Tibial artery (tissue), 4 donors: ENCODE measurements at regions not wholly inside any gene's neighbourhood (a gene's known extent, or its start where the extent isn't known, plus 50 kb on each side); places are given as distances from the start of the nearest gene placed in this dataset.

Source experiments
- DNase-seq, 2 donors: peaks; one replicate each; pipeline ENCODE4 v3.0.0-alpha.2; 2019
- H3K27ac ChIP-seq, 2 donors: fragments of 200-600 bp; sonication (generic) in 1 of 2; 1 replicate in 1 of 2; 2 replicates in 1 of 2; pipeline ENCODE4 v1.5.1; 2018 to 2019; ENCODE audit warnings: mild to moderate bottlenecking in 1 of 2
- H3K27me3 ChIP-seq, 2 donors: fragments of 200-600 bp; sonication (generic) in 1 of 2; one replicate each; pipeline versions ENCODE4 v1.5.1 to v1.6.0; 2016 to 2019
- H3K36me3 ChIP-seq, 3 donors: fragments of 200-600 bp; sonication (generic) in 2 of 3; one replicate each; pipeline ENCODE4 v1.5.1; 2016 to 2019; ENCODE audit warnings: mild to moderate bottlenecking in 2 of 3
- H3K4me1 ChIP-seq, 4 donors: fragments of 200-600 bp; sonication (generic) in 2 of 4; 1 replicate in 3 of 4; 2 replicates in 1 of 4; pipeline ENCODE4 v1.5.1; 2016 to 2019
- H3K4me3 ChIP-seq, 2 donors: fragments of 200-600 bp; sonication (generic) in 1 of 2; 1 replicate in 1 of 2; 2 replicates in 1 of 2; pipeline ENCODE4 v1.5.1; 2018 to 2019; ENCODE audit warnings: mild to moderate bottlenecking in 2 of 2
- H3K9me3 ChIP-seq, 3 donors: fragments of 200-600 bp; sonication (generic) in 1 of 3; one replicate each; pipeline ENCODE4 v1.5.1; 2016 to 2019
- intact Hi-C: fragments of 100-400 bp; cut with DNase I; formaldehyde crosslinking; loops from one replicate; pipeline ENCODE4 v1.15.0; 2023; ENCODE audit warnings: low total_unique reads
- TF ChIP-seq, protein P1 (sequence below), 2 experiments: fragments of 200-600 bp in 1 of 2; fragments of 450-650 bp in 1 of 2; IDR thresholded peaks; one replicate each; pipeline ENCODE4 v1.5.1; 2017 to 2019; ENCODE audit warnings: antibody characterized with exemption in 2 of 2, mild to moderate bottlenecking in 1 of 2, moderate library complexity in 1 of 2

DNA sequence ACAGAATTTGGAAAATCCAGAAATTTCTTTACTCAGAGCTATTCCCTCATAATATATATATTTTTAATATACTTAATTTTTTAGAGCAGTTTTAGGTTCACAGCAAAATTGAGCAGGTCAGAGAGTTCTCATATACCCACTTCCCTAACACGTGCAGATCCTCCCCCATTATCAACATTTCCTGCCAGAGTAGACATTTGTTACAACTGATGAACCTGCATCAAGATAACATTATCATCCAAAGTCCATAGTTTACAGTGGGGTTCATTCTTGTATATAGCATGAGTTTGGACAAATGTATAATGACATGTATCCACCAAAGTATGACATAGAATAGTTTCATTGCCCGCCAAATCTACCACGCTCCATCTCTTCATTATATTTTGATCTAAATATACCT, 170.0 kb downstream of the PTEN start:
- peaks cover 0 to 3% (median 0%) of the 10 kb centered on the region in 4 donors for H3K4me1 ChIP-seq
- intact Hi-C loops = no loop called here
- H3K4me3 ChIP-seq = no peak overlapping the region
- H3K27me3 ChIP-seq = no peaks in the 10 kb centered on the region
- no peak for DNase-seq
- no peak overlapping the region for H3K27ac ChIP-seq
- no peaks in the 10 kb centered on the region for H3K9me3 ChIP-seq
- no peaks in the 10 kb centered on the region for H3K36me3 ChIP-seq
- TF ChIP-seq, protein P1, sequence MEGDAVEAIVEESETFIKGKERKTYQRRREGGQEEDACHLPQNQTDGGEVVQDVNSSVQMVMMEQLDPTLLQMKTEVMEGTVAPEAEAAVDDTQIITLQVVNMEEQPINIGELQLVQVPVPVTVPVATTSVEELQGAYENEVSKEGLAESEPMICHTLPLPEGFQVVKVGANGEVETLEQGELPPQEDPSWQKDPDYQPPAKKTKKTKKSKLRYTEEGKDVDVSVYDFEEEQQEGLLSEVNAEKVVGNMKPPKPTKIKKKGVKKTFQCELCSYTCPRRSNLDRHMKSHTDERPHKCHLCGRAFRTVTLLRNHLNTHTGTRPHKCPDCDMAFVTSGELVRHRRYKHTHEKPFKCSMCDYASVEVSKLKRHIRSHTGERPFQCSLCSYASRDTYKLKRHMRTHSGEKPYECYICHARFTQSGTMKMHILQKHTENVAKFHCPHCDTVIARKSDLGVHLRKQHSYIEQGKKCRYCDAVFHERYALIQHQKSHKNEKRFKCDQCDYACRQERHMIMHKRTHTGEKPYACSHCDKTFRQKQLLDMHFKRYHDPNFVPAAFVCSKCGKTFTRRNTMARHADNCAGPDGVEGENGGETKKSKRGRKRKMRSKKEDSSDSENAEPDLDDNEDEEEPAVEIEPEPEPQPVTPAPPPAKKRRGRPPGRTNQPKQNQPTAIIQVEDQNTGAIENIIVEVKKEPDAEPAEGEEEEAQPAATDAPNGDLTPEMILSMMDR (IDR thresholded peaks at IDR 0.05) = no peak

DNA sequence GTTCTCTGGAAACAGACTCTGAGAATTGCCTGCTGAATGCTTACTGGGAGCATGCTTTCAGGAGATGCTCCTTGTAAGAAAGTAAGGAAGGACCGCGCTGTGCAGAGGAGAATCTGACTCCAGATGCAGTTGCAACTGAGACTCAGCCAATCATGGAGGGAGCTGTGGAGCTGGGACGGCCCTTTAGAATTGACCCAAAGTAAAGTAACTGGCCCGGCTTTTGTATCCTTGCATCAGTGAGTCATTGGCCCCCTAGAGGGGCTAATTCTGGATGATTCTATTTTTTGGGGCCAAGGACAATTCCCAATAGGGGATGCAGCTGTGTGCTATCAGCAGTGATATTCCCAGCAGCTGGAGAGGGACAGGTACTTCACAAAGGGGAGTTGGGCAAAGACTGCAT, 170.4 kb downstream of the PTEN start:
- Histone ChIP-seq H3K4me1 (peaks cover 0 to 5% (median 0%) of the 10 kb centered on the region in 4 donors), H3K4me3 (no peak overlapping the region), H3K36me3 (no peaks in the 10 kb centered on the region), H3K9me3 (no peaks in the 10 kb centered on the region), H3K27me3 (no peaks in the 10 kb centered on the region), H3K27ac (no peak overlapping the region)
- no peak for DNase-seq
- TF ChIP-seq, protein P1 (IDR thresholded peaks at IDR 0.05) = no peak
- intact Hi-C loops = no loop called here

DNA sequence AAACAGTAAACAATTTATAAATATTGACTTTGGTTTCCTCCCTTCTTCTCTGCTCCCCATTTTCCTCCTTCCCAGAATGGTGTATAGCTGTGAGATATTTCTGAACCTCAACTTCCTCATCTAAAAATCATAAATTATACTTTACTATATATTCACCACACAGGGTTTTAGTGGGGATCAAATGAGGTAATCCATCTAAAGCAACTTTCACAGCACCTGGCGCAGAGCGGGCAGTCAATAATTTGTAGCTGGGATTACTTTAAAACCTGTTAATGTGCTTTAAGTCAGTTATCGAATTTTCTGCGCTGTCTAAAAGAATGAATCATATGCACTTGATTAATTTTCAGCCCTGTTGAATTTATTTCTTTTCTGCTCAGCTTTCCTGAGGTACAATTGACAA, 172.7 kb downstream of the PTEN start:
- no peaks in the 10 kb centered on the region for H3K27me3 ChIP-seq
- no peak for DNase-seq
- no peaks in the 10 kb centered on the region for H3K36me3 ChIP-seq
- H3K27ac ChIP-seq = no peak overlapping the region
- intact Hi-C loops = no loop called here
- no peak overlapping the region for H3K4me3 ChIP-seq
- H3K9me3 ChIP-seq = no peaks in the 10 kb centered on the region
- H3K4me1 ChIP-seq = peaks cover 0 to 29% (median 10%) of the 10 kb centered on the region in 4 donors
- TF ChIP-seq, protein P1 (IDR thresholded peaks at IDR 0.05) = no peak

DNA sequence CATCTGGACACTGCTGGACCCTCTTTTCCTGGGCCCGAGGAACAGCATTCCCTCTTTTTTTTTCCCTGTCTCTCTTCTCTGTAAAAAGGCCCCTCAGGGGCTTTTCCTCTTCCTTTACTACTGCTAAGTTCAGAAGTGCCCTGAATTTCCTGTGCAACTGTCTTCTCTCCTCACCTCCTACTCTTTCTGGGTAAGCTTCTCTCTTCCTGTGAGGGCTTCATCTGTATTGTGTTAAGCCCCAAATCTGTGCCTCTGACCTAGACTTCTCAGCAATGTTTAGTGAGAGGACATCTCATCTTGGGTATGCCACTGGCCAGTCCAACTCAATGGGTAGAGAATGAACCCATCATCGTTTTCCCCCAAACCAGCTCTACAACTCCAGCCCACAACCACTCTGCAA, 174.2 kb downstream of the PTEN start:
- H3K4me3 ChIP-seq = no peak overlapping the region
- no peak for DNase-seq
- H3K4me1 ChIP-seq = peaks cover 0 to 44% (median 22%) of the 10 kb centered on the region in 4 donors
- no peaks in the 10 kb centered on the region for H3K36me3 ChIP-seq
- intact Hi-C loops = no loop called here
- no peak overlapping the region for H3K27ac ChIP-seq
- TF ChIP-seq, protein P1 (IDR thresholded peaks at IDR 0.05) = no peak
- no peaks in the 10 kb centered on the region for H3K9me3 ChIP-seq
- H3K27me3 ChIP-seq = no peaks in the 10 kb centered on the region

DNA sequence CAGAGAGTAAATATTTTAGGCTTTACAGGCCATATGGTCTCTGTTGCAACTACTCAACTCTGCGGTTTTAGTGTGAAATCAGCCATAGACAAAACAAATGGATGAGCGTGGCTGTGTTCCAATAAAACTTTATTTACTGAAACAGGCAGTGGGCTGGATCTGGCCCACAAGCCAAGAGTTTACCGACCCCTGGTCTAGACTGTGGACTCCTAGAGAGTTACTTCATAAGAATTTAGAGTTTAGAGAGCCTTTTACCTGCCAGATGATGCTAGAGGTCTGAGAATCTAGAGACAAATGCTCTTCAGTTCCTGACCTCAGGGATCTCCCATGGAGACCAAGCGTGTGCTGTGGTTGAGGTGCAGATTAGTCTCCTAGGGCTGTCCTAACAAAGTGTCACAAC, 174.8 kb downstream of the PTEN start:
- Histone ChIP-seq H3K27me3 (no peaks in the 10 kb centered on the region), H3K4me1 (peaks cover 0 to 50% (median 26%) of the 10 kb centered on the region in 4 donors), H3K36me3 (no peaks in the 10 kb centered on the region), H3K4me3 (no peak overlapping the region), H3K9me3 (no peaks in the 10 kb centered on the region), H3K27ac (no peak overlapping the region)
- intact Hi-C loops = no loop called here
- TF ChIP-seq, protein P1 (IDR thresholded peaks at IDR 0.05) = no peak
- DNase-seq = no peak
